ENCODE measurements at regions not wholly inside any gene's neighbourhood (a gene's known extent, or its start where the extent isn't known, plus 50 kb on each side); places are given as distances from the start of the nearest gene placed in this dataset.

GRCh38 chr4:84407554-84408407 lies 91.3 kb downstream of the NKX6-1 start:
- Mint-ChIP-seq H3K36me3 (no peaks in the 10 kb centered on the region), H3K4me3 (no peak overlapping the region), H3K4me1 (ENCODE audit: low read depth) (no peaks in the 10 kb centered on the region), H3K27ac (no peak overlapping the region), H3K9me3 (no peaks in the 10 kb centered on the region), H3K27me3 (no peaks in the 10 kb centered on the region)
- no peak for DNase-seq
- POLR2A ChIA-PET: no interaction called here
- CTCF ChIA-PET: no interaction called here
- intact Hi-C loops (cut with micrococcal nuclease): no loop called here

- Mint-ChIP-seq H3K9me3 (no peaks in the 10 kb centered on the region), H3K4me1 (ENCODE audit: low read depth) (no peaks in the 10 kb centered on the region), H3K27ac (no peak overlapping the region), H3K27me3 (peaks cover 1% of the 10 kb centered on the region), H3K36me3 (no peaks in the 10 kb centered on the region), H3K4me3 (no peak overlapping the region)
- CTCF ChIA-PET: no interaction called here
- POLR2A ChIA-PET: no interaction called here
- DNase-seq: no peak
- intact Hi-C loops (cut with micrococcal nuclease): no loop called here
Measured at GRCh38 chr4:84403656-84404055, 95.4 kb downstream of the NKX6-1 start.

DNA sequence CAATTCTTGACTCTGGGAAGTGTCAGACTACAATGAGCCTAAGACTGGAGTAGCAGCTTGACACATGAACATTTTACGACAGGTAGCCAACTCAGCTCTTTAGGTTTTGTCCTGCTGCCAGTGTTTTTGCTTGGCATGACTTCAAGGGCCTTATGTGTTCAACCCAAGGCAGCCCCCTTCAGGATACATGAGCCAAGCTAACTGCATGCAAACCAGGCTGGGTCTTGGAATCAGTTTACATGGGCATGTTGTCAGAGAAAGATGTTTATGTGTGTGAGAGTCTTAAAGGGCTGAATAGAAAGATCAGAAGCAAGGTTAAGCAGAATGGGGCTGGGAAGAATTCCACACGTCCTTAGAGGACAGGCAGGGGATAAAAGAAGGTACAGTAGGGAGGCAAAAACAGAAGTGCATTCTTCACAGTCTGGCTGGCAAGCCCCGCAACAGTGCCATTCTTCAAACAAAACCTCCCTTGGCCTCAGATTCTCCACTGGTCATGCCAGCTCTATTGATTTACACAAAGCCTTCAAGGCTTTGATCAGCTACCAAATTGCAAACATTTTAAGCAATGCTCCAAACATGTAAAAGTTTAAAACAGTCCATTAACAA lies 97.3 kb downstream of the NKX6-1 start:
- CTCF ChIA-PET: no interaction called here
- POLR2A ChIA-PET: no interaction called here
- Mint-ChIP-seq H3K27ac (no peak overlapping the region), H3K9me3 (no peaks in the 10 kb centered on the region), H3K4me3 (no peak overlapping the region), H3K36me3 (no peaks in the 10 kb centered on the region), H3K27me3 (peaks cover 1% of the 10 kb centered on the region), H3K4me1 (ENCODE audit: low read depth) (no peaks in the 10 kb centered on the region)
- intact Hi-C loops (cut with micrococcal nuclease): no loop called here
- DNase-seq: no peak

DNA sequence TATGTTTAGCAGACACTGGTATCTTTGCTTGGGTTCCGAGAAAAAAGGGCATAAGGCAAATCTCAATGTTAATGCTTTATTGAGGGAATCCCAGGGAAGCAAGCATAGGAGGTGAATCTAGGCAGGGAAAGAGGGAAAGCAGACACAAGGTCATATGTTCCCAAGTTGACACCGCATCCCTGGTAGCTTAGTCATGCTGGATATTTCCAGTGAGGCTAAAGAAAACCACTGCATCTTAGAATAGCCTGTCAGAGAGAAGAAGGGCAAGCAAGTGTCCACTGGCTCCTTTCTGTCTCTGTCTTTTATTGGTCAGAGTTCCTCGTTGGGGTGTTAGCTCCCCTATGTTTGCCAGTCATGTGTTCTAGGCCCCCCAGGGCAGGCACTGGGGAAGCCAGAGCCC lies 104.7 kb downstream of the NKX6-1 start:
- Mint-ChIP-seq H3K27me3 (no peaks in the 10 kb centered on the region), H3K27ac (no peak overlapping the region), H3K9me3 (no peaks in the 10 kb centered on the region), H3K4me3 (no peak overlapping the region), H3K4me1 (ENCODE audit: low read depth) (no peaks in the 10 kb centered on the region), H3K36me3 (no peaks in the 10 kb centered on the region)
- POLR2A ChIA-PET: no interaction called here
- no peak for DNase-seq
- CTCF ChIA-PET: no interaction called here
- intact Hi-C loops (cut with micrococcal nuclease): no loop called here

DNA sequence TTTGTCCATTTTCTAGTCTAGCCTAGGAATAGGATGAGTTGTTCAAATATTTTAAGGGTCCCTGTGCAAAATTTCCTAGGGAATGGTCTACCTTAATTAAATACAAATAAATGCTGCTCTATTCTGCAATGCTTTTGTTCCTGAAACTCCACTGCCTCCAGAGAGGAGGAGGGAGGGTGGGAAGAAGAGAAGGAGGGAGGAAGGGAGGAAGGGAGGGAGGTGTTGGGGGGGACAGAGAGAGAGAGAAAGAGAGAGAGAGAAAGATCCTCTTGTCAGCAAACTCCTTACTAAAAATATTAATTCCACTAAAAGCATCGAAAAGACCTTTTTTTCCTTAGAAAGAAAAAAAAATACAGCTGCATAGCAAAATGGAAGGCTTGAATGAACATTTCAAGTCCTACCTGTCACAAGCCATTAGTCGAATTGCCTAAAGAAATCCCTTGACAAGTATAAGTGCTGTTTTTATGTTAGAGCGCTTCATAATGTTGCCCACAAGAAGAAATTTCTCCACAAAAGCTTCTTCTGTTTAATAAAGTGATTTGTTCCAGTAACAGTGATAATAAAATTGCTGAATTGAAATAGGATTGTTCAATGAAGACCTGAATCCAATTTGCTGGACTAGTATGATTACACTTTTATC lies 106.0 kb downstream of the NKX6-1 start:
- H3K27me3 Mint-ChIP-seq: peaks cover 1% of the 10 kb centered on the region
- ChIA-PET POLR2A (no interaction called here), CTCF (no interaction called here)
- no peak for DNase-seq
- no peaks in the 10 kb centered on the region for H3K4me1 Mint-ChIP-seq (ENCODE audit: low read depth)
- intact Hi-C loops (cut with micrococcal nuclease): no loop called here
- no peaks in the 10 kb centered on the region for H3K9me3 Mint-ChIP-seq
- no peak overlapping the region for H3K4me3 Mint-ChIP-seq
- H3K36me3 Mint-ChIP-seq: no peaks in the 10 kb centered on the region
- no peak overlapping the region for H3K27ac Mint-ChIP-seq

- no peak for DNase-seq
- Mint-ChIP-seq H3K4me3 (no peak overlapping the region), H3K36me3 (no peaks in the 10 kb centered on the region), H3K27ac (no peak overlapping the region), H3K27me3 (peaks cover 7% of the 10 kb centered on the region), H3K9me3 (no peaks in the 10 kb centered on the region), H3K4me1 (ENCODE audit: low read depth) (no peaks in the 10 kb centered on the region)
- POLR2A ChIA-PET: no interaction called here
- CTCF ChIA-PET: no interaction called here
- intact Hi-C loops (cut with micrococcal nuclease): no loop called here
Measured at GRCh38 chr4:84389406-84389805, 109.7 kb downstream of the NKX6-1 start.

DNA sequence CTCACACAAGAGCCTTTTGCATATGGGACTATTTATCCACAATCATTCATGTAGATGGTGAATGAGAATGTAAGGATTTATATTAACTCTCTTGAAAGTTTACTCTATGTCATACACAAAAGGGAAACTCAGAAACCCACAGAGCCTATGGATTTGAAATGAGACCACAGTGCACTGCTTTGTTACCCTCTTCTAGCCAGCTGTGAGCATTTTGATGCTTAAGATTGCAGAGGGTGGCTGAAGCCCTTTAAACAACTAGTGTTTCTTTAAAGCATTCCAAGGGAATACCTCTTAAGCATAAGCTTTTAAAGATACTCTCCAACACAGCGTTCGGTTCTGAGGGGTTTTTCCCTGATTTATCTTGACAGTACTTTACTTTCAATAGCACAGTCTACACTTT lies 113.9 kb downstream of the NKX6-1 start:
- H3K36me3 Mint-ChIP-seq: no peaks in the 10 kb centered on the region
- intact Hi-C loops (cut with micrococcal nuclease): no loop called here
- DNase-seq: no peak
- CTCF ChIA-PET: no interaction called here
- no peaks in the 10 kb centered on the region for H3K4me1 Mint-ChIP-seq (ENCODE audit: low read depth)
- POLR2A ChIA-PET: no interaction called here
- H3K27ac Mint-ChIP-seq: no peak overlapping the region
- no peak overlapping the region for H3K4me3 Mint-ChIP-seq
- H3K9me3 Mint-ChIP-seq: no peaks in the 10 kb centered on the region
- peaks cover 10% of the 10 kb centered on the region for H3K27me3 Mint-ChIP-seq

GRCh38 chr4:84384801-84385200 lies 114.3 kb downstream of the NKX6-1 start:
- Mint-ChIP-seq H3K4me3 (no peak overlapping the region), H3K36me3 (no peaks in the 10 kb centered on the region), H3K27ac (no peak overlapping the region), H3K27me3 (peaks cover 10% of the 10 kb centered on the region), H3K4me1 (ENCODE audit: low read depth) (no peaks in the 10 kb centered on the region), H3K9me3 (no peaks in the 10 kb centered on the region)
- ChIA-PET POLR2A (no interaction called here), CTCF (no interaction called here)
- DNase-seq: no peak
- intact Hi-C loops (cut with micrococcal nuclease): no loop called here

DNA sequence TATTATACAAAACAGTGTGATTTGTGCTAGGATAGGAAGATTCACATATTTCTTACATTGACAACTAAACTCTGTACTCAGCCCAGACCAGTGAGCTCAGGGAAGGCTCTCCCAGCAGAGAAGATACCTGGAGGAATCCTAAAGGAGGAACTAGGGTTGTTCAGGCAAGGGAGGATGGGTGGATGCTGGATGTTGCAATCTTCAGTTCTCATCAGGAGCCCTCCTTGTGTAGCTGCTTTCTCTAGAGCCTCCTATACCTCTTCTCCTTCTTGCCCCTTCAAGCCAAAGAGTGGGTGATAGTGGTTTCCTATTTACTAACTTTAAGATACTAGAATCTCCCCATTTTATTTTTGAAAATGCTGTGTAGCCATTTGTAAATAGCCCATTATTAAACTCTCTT lies 117.3 kb downstream of the NKX6-1 start:
- peaks cover 11% of the 10 kb centered on the region for H3K27me3 Mint-ChIP-seq
- no peak overlapping the region for H3K27ac Mint-ChIP-seq
- H3K4me1 Mint-ChIP-seq (ENCODE audit: low read depth): no peaks in the 10 kb centered on the region
- CTCF ChIA-PET: no interaction called here
- DNase-seq: no peak
- POLR2A ChIA-PET: no interaction called here
- H3K4me3 Mint-ChIP-seq: no peak overlapping the region
- H3K36me3 Mint-ChIP-seq: no peaks in the 10 kb centered on the region
- intact Hi-C loops (cut with micrococcal nuclease): no loop called here
- no peaks in the 10 kb centered on the region for H3K9me3 Mint-ChIP-seq

- H3K27me3 Mint-ChIP-seq: peaks cover 7% of the 10 kb centered on the region
- no peaks in the 10 kb centered on the region for H3K9me3 Mint-ChIP-seq
- ChIA-PET CTCF (no interaction called here), POLR2A (no interaction called here)
- no peak overlapping the region for H3K27ac Mint-ChIP-seq
- no peak overlapping the region for H3K4me3 Mint-ChIP-seq
- intact Hi-C loops (cut with micrococcal nuclease): no loop called here
- no peaks in the 10 kb centered on the region for H3K4me1 Mint-ChIP-seq (ENCODE audit: low read depth)
- H3K36me3 Mint-ChIP-seq: no peaks in the 10 kb centered on the region
- no peak for DNase-seq
Measured at GRCh38 chr4:84379917-84380641, 119.0 kb downstream of the NKX6-1 start.

DNA sequence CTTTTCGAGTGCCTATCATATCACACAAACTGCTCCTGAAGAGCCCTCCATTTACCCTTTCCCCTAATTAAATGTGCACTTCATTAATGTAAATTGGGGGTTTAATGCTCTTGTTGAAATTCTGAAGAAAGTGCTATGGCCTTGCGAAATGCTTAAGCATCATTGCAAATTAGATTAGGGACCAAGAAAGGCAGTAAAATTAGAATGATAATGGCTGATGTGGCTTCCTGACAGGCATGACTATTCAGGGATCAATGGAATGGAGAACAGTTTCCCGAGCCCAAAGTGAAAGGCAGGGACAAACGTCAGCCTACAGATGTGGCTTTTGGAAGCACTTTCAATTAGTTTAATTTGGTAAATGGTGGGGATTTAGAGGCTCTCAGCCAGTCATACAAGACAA lies 120.1 kb downstream of the NKX6-1 start:
- no peak overlapping the region for H3K4me3 Mint-ChIP-seq
- no peaks in the 10 kb centered on the region for H3K36me3 Mint-ChIP-seq
- ChIA-PET POLR2A (no interaction called here), CTCF (no interaction called here)
- intact Hi-C loops (cut with micrococcal nuclease): no loop called here
- H3K27me3 Mint-ChIP-seq: peaks cover 7% of the 10 kb centered on the region
- H3K27ac Mint-ChIP-seq: no peak overlapping the region
- no peak for DNase-seq
- no peaks in the 10 kb centered on the region for H3K4me1 Mint-ChIP-seq (ENCODE audit: low read depth)
- H3K9me3 Mint-ChIP-seq: no peaks in the 10 kb centered on the region

DNA sequence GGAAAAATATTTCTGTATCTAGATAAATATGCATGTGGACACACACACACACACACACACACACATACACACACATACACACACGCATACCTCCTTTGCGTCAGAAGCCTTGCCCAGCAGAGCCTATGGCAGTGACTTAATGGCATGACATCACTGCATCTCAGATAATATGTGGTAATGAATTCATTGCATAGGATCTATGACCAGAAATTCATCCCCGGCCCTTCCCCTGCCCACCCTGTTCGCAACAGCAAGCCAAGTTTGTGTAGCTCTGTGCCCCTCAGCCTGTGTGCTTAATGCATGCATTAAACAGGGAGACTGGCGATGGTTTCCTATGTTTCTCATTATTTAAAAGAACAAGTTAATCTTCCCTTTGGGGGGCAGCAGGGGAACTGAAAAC lies 120.7 kb downstream of the NKX6-1 start:
- no peaks in the 10 kb centered on the region for H3K9me3 Mint-ChIP-seq
- intact Hi-C loops (cut with micrococcal nuclease): no loop called here
- H3K4me3 Mint-ChIP-seq: no peak overlapping the region
- peaks cover 7% of the 10 kb centered on the region for H3K27me3 Mint-ChIP-seq
- H3K4me1 Mint-ChIP-seq (ENCODE audit: low read depth): no peaks in the 10 kb centered on the region
- no peaks in the 10 kb centered on the region for H3K36me3 Mint-ChIP-seq
- CTCF ChIA-PET: no interaction called here
- POLR2A ChIA-PET: no interaction called here
- DNase-seq: no peak
- H3K27ac Mint-ChIP-seq: no peak overlapping the region

Measured in activated CD4-positive, alpha-beta memory T cell treated with anti-CD3 and anti-CD28 coated beads for 36 hours (primary cell).